Nephron (organoid): ENCODE measurements at regions not wholly inside any gene's neighbourhood (a gene's known extent, or its start where the extent isn't known, plus 50 kb on each side); places are given as distances from the start of the nearest gene placed in this dataset.

Experiments
- H3K27ac Mint-ChIP-seq, 3 experiments: 2 replicates each; pipeline ENCODE4 v1.8.0; 2020; ENCODE audit warnings: mixed read lengths in 3 of 3, mild to moderate bottlenecking in 2 of 3, moderate library complexity in 1 of 3
- H3K27me3 Mint-ChIP-seq: 2 replicates; pipeline ENCODE4 v1.8.0; 2021; ENCODE audit warnings: low read depth, mild to moderate bottlenecking, moderate library complexity, mixed read lengths
- H3K36me3 Mint-ChIP-seq: 2 replicates; pipeline ENCODE4 v1.8.0; 2020; ENCODE audit warnings: low read depth, mixed read lengths
- H3K4me1 Mint-ChIP-seq: 2 replicates; pipeline ENCODE4 v1.8.0; 2020; ENCODE audit warnings: mixed read lengths
- H3K4me3 Mint-ChIP-seq, 3 experiments: 2 replicates each; pipeline ENCODE4 v1.8.0; 2020; ENCODE audit warnings: mild to moderate bottlenecking in 3 of 3, mixed read lengths in 3 of 3, moderate library complexity in 2 of 3
- H3K9me3 Mint-ChIP-seq: 2 replicates; pipeline ENCODE4 v1.8.0; 2020; ENCODE audit warnings: mixed read lengths
- TF ChIP-seq, protein P1 (sequence below), 3 experiments: fragments of 200-600 bp; sonication (generic); IDR thresholded peaks; one replicate each; pipeline ENCODE4 v1.5.0; 2021; ENCODE audit warnings: antibody characterized with exemption in 3 of 3; ENCODE audit not compliant: unreplicated experiment in 3 of 3

DNA sequence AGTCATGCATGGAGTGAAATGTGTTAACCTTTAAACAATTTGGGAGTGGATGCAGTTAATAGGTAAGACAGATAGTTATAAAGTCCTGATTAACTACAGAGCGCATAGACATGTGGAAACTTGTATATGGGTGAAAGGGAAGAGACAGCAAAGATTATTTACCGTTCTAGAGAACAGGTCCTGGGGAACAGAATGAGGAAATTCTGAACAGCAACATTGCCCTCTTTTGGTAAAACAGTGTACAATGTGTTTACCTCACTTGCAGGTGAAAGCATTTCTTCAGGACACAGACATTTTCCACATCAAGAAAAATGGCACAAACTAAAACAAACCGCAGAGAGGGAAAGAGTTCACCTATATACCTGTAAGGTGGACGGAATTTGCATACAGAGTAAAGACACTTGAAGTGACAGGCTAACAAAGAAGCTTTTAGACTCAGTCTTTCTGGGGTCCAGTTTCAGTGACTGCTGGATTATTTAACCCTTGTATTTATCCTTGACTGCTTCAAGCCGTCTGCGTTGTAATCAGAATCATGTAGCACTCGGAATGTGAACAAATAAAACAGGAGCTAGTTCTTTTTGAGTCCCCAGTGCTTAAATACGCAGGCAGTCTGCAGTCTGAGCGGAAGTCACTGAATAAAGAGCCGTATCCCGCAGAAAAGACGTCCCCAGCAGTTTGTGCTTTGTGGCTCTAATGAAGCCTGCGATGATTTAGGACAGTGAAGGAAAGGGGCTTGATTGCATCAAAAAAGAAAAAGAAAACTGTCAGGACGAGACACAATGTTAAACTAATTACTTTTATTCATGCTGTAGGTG, 364.8 kb upstream of the GALNT5 start:
- peaks cover 23% of the 10 kb centered on the region for H3K27me3 Mint-ChIP-seq
- no peaks in the 10 kb centered on the region for H3K9me3 Mint-ChIP-seq
- H3K27ac Mint-ChIP-seq: peak overlapping the region; percentile 58 to 80 (median 76)
- H3K36me3 Mint-ChIP-seq: no peaks in the 10 kb centered on the region
- peak overlapping the region; percentile 66 to 77 (median 70) for H3K4me3 Mint-ChIP-seq
- peaks cover 12% of the 10 kb centered on the region for H3K4me1 Mint-ChIP-seq
- TF ChIP-seq, protein P1, sequence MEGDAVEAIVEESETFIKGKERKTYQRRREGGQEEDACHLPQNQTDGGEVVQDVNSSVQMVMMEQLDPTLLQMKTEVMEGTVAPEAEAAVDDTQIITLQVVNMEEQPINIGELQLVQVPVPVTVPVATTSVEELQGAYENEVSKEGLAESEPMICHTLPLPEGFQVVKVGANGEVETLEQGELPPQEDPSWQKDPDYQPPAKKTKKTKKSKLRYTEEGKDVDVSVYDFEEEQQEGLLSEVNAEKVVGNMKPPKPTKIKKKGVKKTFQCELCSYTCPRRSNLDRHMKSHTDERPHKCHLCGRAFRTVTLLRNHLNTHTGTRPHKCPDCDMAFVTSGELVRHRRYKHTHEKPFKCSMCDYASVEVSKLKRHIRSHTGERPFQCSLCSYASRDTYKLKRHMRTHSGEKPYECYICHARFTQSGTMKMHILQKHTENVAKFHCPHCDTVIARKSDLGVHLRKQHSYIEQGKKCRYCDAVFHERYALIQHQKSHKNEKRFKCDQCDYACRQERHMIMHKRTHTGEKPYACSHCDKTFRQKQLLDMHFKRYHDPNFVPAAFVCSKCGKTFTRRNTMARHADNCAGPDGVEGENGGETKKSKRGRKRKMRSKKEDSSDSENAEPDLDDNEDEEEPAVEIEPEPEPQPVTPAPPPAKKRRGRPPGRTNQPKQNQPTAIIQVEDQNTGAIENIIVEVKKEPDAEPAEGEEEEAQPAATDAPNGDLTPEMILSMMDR (IDR thresholded peaks at IDR 0.05; ENCODE audit: unreplicated experiment in 3 of 3): peak; percentile 63 to 76 (median 65)

DNA sequence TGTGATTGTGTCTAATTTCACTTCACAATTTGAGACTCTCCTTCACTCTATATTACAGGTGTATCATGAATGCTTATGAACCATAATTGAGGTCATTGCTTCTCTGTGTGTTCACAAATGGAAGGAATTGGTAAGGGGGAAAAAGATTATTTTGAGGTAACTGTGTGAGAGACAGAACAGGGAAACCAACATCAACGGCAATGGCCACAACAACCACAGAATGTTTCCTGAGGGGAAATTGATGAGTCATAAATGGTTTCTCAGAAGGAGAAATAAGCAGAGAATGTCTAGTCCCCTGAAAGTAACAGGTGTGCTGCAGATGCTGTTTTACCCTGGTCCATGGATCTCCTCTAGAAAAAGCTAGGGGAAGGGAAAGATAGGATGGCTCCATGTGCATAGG, 361.2 kb upstream of the GALNT5 start:
- H3K36me3 Mint-ChIP-seq: no peaks in the 10 kb centered on the region
- peaks cover 23% of the 10 kb centered on the region for H3K27me3 Mint-ChIP-seq
- TF ChIP-seq, protein P1 (IDR thresholded peaks at IDR 0.05; ENCODE audit: unreplicated experiment in 3 of 3): no peak
- H3K4me3 Mint-ChIP-seq: no peak overlapping the region
- no peak overlapping the region for H3K27ac Mint-ChIP-seq
- H3K4me1 Mint-ChIP-seq: peaks cover 5% of the 10 kb centered on the region
- peaks cover 2% of the 10 kb centered on the region for H3K9me3 Mint-ChIP-seq

DNA sequence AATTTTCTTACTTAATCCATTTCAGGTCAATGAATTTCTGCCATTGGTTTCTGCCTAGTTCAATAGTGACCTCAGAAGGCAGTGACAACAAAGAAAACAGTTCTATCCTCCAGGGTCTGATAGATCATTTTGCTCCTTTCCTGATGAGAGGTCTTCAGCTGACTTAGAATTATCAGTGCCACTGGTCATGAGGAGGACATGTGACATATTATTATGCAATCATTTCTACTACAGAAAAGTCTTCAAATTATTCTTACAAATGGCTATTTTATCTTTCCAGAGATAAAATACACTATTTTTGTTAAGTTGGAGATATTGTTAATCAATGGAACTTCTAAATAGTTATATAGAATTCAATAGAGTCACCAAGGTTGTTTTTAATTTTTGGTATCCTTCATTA, 360.0 kb upstream of the GALNT5 start:
- Mint-ChIP-seq H3K4me1 (peaks cover under 1% of the 10 kb centered on the region), H3K4me3 (no peak overlapping the region), H3K9me3 (peaks cover 2% of the 10 kb centered on the region), H3K27ac (no peak overlapping the region), H3K36me3 (no peaks in the 10 kb centered on the region), H3K27me3 (peaks cover 23% of the 10 kb centered on the region)
- TF ChIP-seq, protein P1 (IDR thresholded peaks at IDR 0.05; ENCODE audit: unreplicated experiment in 3 of 3): no peak

DNA sequence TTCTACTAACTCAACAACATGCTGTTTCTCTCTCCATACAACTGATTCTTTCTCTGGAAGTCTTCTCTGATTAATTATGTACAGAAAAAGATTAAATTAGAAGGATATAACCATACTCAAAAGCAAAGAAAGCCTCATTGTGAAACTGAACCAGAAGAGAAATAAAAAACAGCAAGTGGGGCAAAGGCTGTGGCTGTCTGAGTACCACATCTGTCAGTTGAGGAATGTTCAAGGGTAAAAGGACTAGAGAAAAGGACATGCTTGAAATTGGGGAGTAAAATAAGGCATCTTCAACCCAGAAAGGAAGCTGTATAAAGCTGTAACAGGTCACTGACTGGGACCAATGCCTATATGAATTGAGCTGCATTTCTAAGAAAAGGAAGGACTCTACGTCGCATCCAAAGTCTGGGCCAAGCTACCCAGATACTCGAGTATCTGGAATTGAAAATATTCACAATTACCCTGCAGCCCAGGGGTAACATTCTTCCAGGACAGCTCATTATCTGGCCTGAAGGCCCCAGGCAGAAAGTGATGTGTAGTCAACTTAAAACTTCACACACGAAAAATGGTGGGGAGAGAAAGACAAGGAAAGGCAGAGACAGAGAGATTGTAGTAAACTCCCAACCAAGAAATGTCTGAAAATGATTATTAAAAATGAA, 356.0 kb upstream of the GALNT5 start:
- Mint-ChIP-seq H3K36me3 (no peaks in the 10 kb centered on the region), H3K27ac (no peak overlapping the region), H3K4me1 (no peaks in the 10 kb centered on the region), H3K9me3 (peaks cover 2% of the 10 kb centered on the region), H3K4me3 (no peak overlapping the region), H3K27me3 (no peaks in the 10 kb centered on the region)
- TF ChIP-seq, protein P1 (IDR thresholded peaks at IDR 0.05; ENCODE audit: unreplicated experiment in 3 of 3): no peak

DNA sequence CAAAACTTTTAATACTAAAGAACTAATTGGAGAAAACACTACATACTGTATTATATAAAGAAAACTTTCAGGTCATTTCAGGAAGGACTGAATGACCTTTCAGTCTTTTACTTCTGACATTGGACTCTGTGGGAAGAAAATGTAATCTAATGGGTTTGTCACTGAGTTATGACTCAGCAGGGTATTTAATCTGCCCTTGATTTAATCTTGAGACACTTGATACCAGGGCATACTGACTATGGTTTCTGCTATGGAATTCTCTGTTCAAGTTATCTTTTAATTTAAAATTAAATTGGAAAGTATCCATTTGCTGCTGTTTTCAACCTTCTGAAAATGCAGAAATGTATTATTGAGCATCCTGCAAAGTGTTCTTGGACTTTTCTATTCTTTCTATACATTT, 354.2 kb upstream of the GALNT5 start:
- TF ChIP-seq, protein P1 (IDR thresholded peaks at IDR 0.05; ENCODE audit: unreplicated experiment in 3 of 3): no peak
- H3K27ac Mint-ChIP-seq: no peak overlapping the region
- no peaks in the 10 kb centered on the region for H3K27me3 Mint-ChIP-seq
- no peaks in the 10 kb centered on the region for H3K4me1 Mint-ChIP-seq
- no peaks in the 10 kb centered on the region for H3K9me3 Mint-ChIP-seq
- no peak overlapping the region for H3K4me3 Mint-ChIP-seq
- no peaks in the 10 kb centered on the region for H3K36me3 Mint-ChIP-seq
